ENCODE measurements at regions not wholly inside any gene's neighbourhood (a gene's known extent, or its start where the extent isn't known, plus 50 kb on each side); places are given as distances from the start of the nearest gene placed in this dataset.

GRCh38 chr10:110395350-110396283 is 90.9 kb upstream of the SMNDC1 start:
- in situ Hi-C loops (cut with HindIII; ENCODE audit: low sequenced_read_pairs), result no loop called here

- in situ Hi-C loops (cut with HindIII; ENCODE audit: low sequenced_read_pairs), result no loop called here
Observed at GRCh38 chr10:110396284-110396651, 91.5 kb upstream of the SMNDC1 start.

DNA sequence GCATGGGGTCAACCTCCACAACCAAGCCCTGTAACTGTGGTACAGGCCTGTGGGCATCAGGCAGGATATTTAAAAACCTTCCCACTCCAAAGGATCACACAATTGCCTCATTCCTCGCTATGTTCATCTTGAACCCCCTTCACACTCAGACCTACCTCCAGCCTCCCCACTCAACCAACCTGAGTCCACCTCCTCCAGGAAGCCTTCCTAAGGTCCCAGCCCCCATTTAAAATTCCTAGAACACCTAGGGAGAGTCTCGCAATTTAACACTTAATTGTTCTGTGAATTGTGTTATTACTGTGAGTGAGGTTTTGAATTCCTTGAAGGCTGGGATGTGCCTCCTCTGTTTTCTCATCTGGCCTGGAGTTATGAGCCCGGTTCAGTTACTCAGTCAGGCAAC is 93.1 kb upstream of the SMNDC1 start:
- in situ Hi-C loops (cut with HindIII; ENCODE audit: low sequenced_read_pairs), result no loop called here

GRCh38 chr10:110398419-110399105 is 93.8 kb upstream of the SMNDC1 start:
- in situ Hi-C loops (cut with HindIII; ENCODE audit: low sequenced_read_pairs), result no loop called here

DNA sequence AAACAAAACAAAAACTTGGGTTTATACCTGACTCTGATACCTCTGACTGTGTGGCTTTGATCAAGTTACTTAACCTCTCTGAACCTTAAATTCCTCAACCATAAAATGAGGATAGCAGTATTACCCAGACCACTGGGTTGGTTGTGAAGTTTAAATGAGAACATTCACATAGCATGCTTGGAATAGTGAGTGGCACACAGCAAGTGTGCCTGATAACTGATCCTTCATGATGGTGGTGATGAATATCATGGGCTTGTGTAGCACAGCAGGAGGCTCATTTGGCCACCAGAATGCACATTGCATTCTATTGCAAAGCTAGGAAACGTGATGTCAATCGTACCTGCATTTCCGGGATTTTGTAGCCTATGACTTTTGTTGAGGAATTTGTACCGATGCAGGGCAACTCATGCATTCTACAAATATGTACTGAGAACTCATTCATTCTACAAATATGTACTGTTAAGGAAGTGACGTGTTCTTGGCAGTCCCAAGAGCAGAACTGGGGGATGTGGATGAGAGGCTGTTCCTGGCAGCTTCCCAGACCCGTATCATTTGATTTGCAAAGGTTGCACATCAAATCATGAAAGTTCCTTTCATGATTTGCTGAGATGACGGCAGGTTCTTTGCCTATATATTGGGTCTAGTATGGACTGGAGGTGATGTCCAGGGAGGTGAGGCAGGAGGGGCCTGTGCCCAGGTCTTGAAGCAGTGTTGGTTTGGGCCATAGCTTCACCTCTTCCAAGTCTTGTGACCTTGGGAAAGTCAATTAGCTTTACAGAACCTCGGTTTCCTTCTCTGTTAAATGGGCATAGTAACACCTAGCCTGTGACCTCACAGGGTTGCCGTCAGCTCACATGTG is 94.6 kb upstream of the SMNDC1 start:
- in situ Hi-C loops (cut with HindIII; ENCODE audit: low sequenced_read_pairs), result no loop called here

DNA sequence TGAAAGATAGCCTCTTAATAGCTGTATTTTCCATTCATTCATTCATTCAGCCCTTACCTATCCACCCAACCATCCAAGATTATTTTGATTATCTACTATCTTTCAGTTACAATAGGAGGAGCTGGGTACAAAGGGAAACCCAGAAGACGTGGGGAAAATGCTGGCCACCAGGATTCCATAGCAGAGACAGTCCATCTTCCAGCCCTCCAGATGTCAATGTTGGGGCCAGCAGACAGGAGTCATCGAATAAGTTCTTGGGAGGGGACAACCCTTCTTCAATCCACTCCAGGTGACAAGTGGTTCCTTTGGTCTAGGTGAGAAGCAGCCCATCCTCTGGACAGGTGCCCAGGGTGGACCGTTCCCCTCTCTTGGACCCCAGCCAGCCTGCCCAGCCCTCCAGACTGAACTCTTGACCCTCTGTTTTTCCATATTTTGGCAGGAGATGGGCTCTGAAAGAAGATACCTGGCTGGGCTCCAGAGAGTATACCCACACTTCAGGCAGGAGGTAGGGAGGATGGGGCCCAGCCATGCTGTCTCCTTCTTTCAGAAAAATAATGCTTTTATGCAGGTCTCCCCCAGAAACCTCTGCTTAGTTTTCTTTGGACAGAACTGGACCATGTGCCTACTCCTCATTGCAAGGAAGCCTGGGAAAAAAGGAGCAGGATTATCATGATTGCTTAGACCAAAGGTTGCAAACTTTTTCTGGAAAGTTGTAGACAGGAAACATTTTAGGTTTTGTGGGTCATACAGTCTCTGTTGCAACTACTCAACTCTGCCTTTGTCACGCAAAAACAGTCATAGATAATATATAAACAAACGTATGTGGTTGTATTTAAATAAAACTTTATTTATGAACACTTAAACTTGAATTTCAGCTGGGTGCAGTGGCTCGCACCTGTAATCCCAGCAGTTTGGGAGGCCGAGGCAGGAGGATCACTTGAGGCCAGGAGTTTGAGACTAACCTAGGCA is 95.5 kb upstream of the SMNDC1 start:
- in situ Hi-C loops (cut with HindIII; ENCODE audit: low sequenced_read_pairs), result no loop called here

- in situ Hi-C loops (cut with HindIII; ENCODE audit: low sequenced_read_pairs), result no loop called here
Observed at GRCh38 chr10:110401401-110402076, 96.2 kb upstream of the DUSP5 start.

- in situ Hi-C loops (cut with HindIII; ENCODE audit: low sequenced_read_pairs), result no loop called here
Observed at GRCh38 chr10:110402077-110402416, 95.7 kb upstream of the DUSP5 start.

DNA sequence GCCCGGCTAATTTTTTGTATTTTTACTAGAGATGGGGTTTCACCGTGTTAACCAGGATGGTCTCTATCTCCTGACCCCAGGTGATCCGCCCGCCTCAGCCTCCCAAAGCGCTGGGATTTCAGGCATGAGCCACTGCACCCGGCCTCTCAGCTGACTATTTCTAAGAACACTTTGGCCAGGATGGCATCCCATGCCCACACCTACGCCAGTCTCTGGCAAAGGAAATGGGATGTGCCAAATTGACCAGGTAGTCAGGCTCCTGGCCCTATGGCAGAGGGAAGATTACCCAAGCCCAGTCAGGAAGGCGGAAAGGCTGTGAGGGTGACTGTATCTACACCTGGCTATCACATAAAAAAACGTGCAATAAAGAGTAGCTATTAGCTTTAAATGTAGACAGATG is 94.1 kb upstream of the DUSP5 start:
- in situ Hi-C loops (cut with HindIII; ENCODE audit: low sequenced_read_pairs), result no loop called here

DNA sequence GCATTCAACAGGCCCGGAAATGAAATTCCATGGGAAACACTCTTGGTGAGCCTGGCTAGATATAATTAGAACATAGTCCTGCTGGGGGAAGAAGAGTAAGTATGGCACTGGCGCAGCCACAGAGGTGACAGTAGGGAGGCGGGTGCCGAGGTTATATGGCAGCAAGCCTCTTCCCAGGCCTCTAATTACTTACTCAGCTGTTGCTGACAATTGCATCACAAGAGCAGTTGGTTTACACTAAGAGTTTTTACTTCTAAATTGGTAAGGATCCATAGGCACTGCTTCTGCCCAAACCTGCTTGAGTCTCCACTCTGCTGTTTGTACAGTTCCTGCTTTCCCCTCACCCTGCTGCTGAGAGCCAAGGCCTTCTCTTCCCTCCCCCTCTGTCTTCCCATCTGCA is 93.3 kb upstream of the DUSP5 start:
- in situ Hi-C loops (cut with HindIII; ENCODE audit: low sequenced_read_pairs), result no loop called here

- in situ Hi-C loops (cut with HindIII; ENCODE audit: low sequenced_read_pairs), result no loop called here
Observed at GRCh38 chr10:110404825-110405224, 92.9 kb upstream of the DUSP5 start.

DNA sequence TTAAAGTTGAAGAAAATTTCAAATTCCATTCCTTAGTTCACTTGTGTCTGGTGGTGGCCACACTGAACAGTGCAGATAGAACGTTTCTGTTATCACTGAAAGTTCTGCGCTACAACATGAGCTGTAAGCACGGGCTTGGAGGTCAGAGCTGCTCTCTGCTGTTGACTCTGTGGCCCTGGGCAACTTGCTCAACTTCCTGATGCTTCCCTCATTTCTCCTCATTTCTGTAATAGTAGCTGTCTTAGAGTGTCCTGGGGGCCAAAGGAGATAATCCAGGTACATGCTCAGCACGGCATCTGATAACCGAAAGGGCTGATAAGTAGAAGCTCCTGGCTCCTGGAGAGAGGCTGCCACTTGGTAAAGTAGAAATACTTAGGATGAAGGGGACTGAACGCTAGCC is 92.3 kb upstream of the DUSP5 start:
- in situ Hi-C loops (cut with HindIII; ENCODE audit: low sequenced_read_pairs), result no loop called here

- in situ Hi-C loops (cut with HindIII; ENCODE audit: low sequenced_read_pairs), result no loop called here
Observed at GRCh38 chr10:110407301-110408170, 90.2 kb upstream of the DUSP5 start.

- in situ Hi-C loops (cut with HindIII; ENCODE audit: low sequenced_read_pairs), result no loop called here
Observed at GRCh38 chr10:110408203-110408871, 89.4 kb upstream of the DUSP5 start.

GRCh38 chr10:110408943-110409342 is 88.8 kb upstream of the DUSP5 start:
- in situ Hi-C loops (cut with HindIII; ENCODE audit: low sequenced_read_pairs), result no loop called here

DNA sequence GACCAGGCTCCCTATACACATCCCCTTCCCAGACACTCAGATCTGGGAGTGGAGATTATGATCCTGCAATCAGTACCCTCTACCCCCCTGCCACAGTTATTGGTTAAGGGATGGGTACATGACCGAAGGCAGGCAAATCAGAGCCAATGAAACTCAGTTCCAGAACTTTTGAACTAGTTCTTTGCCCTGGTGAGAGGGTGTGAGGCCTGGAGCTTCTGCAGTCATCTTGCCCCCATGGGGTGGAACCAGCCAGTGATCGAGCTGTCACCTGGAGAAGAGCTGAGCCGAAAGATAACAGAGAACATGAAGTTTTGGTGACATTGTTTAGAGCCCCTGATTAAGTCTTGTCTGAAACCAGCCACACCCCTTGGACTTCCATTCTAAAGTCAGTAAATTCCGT is 88.2 kb upstream of the DUSP5 start:
- in situ Hi-C loops (cut with HindIII; ENCODE audit: low sequenced_read_pairs), result no loop called here

- in situ Hi-C loops (cut with HindIII; ENCODE audit: low sequenced_read_pairs), result loop anchor here (5.0 kb wide), 4 partner anchors 37 to 137 kb away; no protein-coding TSS in a partner anchor
Observed at GRCh38 chr10:110409926-110410325, 87.8 kb upstream of the DUSP5 start.

Data from endothelial cell of hepatic sinusoid (primary cell).